PC-9 (cell line): ENCODE measurements at regions not wholly inside any gene's neighbourhood (a gene's known extent, or its start where the extent isn't known, plus 50 kb on each side); places are given as distances from the start of the nearest gene placed in this dataset.

Experiments used
- BruUV-seq: library from RNA; stranded (reverse); fragments of 400-500 nt; replicated peaks from 2 replicates; lab custom pipeline; 2021; lab: Mats Ljungman, UMichigan
- CTCF ChIA-PET: fragments of 300-600 bp; sonication (Branson Sonifier 250); formaldehyde crosslinking; loops from one replicate; lab custom pipeline; 2022; ENCODE audit warnings: antibody characterized with exemption; lab: Charles Lee
- POLR2A ChIA-PET: fragments of 300-600 bp; sonication (Branson Sonifier 250); formaldehyde crosslinking; loops from one replicate; lab custom pipeline; 2022; ENCODE audit warnings: antibody characterized with exemption; ENCODE audit not compliant: unreplicated experiment; lab: Charles Lee
- DNase-seq, 2 experiments: peaks; one replicate each; pipeline versions ENCODE4 v3.0.0 to v3.0.0-alpha.2; 2015 to 2022; ENCODE audit warnings: mixed read lengths in 1 of 2
- H2AFZ ChIP-seq: fragments of 200-600 bp; sonication (generic); 2 replicates; pipeline ENCODE4 v1.8.1; 2017; ENCODE audit warnings: antibody characterized with exemption
- H3F3A ChIP-seq: fragments of 200-600 bp; sonication (generic); 2 replicates; pipeline ENCODE4 v1.8.1; 2017; ENCODE audit warnings: antibody characterized with exemption, mild to moderate bottlenecking, low read depth; ENCODE audit not compliant: insufficient read depth
- H3K27ac ChIP-seq: fragments of 200-600 bp; sonication (generic); 2 replicates; pipeline ENCODE4 v1.6.1; 2016; ENCODE audit warnings: mixed run types
- H3K27me3 ChIP-seq: fragments of 200-600 bp; sonication (generic); 2 replicates; pipeline ENCODE4 v1.6.1; 2016; ENCODE audit warnings: low read depth, mixed run types; ENCODE audit not compliant: insufficient read depth
- H3K36me3 ChIP-seq: fragments of 200-600 bp; sonication (generic); 2 replicates; pipeline ENCODE4 v1.6.1; 2016; ENCODE audit warnings: low read depth, mixed run types
- H3K4me1 ChIP-seq: fragments of 200-600 bp; sonication (generic); replicated peaks from 2 replicates; pipeline ENCODE4 v1.6.1; 2016; ENCODE audit warnings: mixed run types; ENCODE audit not compliant: insufficient read depth
- H3K4me2 ChIP-seq: fragments of 200-600 bp; sonication (generic); 2 replicates; pipeline ENCODE4 v1.6.1; 2017; ENCODE audit warnings: mixed run types
- H3K4me3 ChIP-seq: fragments of 200-600 bp; sonication (generic); 2 replicates; pipeline ENCODE4 v1.6.1; 2016; ENCODE audit warnings: mixed run types
- H3K79me2 ChIP-seq: fragments of 200-600 bp; sonication (generic); 2 replicates; pipeline ENCODE4 v1.6.1; 2017; ENCODE audit warnings: low read depth, mixed run types
- H3K9me2 ChIP-seq: fragments of 200-600 bp; sonication (generic); 2 replicates; pipeline ENCODE4 v1.8.1; 2017; ENCODE audit warnings: mild to moderate bottlenecking; ENCODE audit not compliant: insufficient read depth
- H3K9me3 ChIP-seq: fragments of 200-600 bp; sonication (generic); 2 replicates; pipeline ENCODE4 v1.8.1; 2016; ENCODE audit warnings: low read depth; ENCODE audit not compliant: insufficient read depth
- H4K20me1 ChIP-seq: fragments of 200-600 bp; sonication (generic); 2 replicates; pipeline ENCODE4 v1.8.1; 2017; ENCODE audit not compliant: insufficient read depth
- CTCF ChIP-seq: fragments of 200-600 bp; sonication (generic); conservative IDR thresholded peaks from 2 replicates; pipeline ENCODE4 v1.6.1; 2017; ENCODE audit warnings: mixed run types, antibody characterized with exemption, mild to moderate bottlenecking, moderate library complexity
- EZH2 ChIP-seq: fragments of 200-600 bp; sonication (generic); IDR thresholded peaks from 2 replicates; pipeline ENCODE4 v1.8.0; 2017; ENCODE audit warnings: antibody characterized with exemption, low read depth
- intact Hi-C: fragments of 100-400 bp; cut with micrococcal nuclease; formaldehyde crosslinking; loops from one replicate; pipeline ENCODE4 v1.10.0; 2022; ENCODE audit not compliant: unreplicated experiment

GRCh38 chr7:42628054-42628453 is 283.8 kb downstream of the C7orf25 start:
- no peak overlapping the region for H3K4me3 ChIP-seq
- ChIA-PET CTCF (no interaction called here), POLR2A (no interaction called here)
- no peak overlapping the region for H3K4me2 ChIP-seq
- TF ChIP-seq EZH2 (no peak), CTCF (no peak)
- H3K4me1 ChIP-seq: no peaks in the 10 kb centered on the region
- no peaks in the 10 kb centered on the region for H3K36me3 ChIP-seq
- no peak for DNase-seq
- H3K27me3 ChIP-seq: no peaks in the 10 kb centered on the region; the same call in 1 of the 2 replicates
- H3F3A ChIP-seq: no peaks in the 10 kb centered on the region
- H2AFZ ChIP-seq: no peak overlapping the region
- H3K27ac ChIP-seq: no peak overlapping the region
- H3K9me2 ChIP-seq: no peaks in the 10 kb centered on the region
- intact Hi-C loops: no loop called here
- no peaks in the 10 kb centered on the region for H3K79me2 ChIP-seq
- H3K9me3 ChIP-seq: no peaks in the 10 kb centered on the region
- BruUV-seq: no TSS peak
- H4K20me1 ChIP-seq: no peaks in the 10 kb centered on the region

GRCh38 chr7:42627626-42628025 is 284.2 kb downstream of the C7orf25 start:
- ChIA-PET CTCF (no interaction called here), POLR2A (no interaction called here)
- H3K79me2 ChIP-seq: no peaks in the 10 kb centered on the region
- no peaks in the 10 kb centered on the region for H3K9me3 ChIP-seq
- H3K4me1 ChIP-seq: no peaks in the 10 kb centered on the region
- intact Hi-C loops: no loop called here
- H3K36me3 ChIP-seq: no peaks in the 10 kb centered on the region
- TF ChIP-seq EZH2 (no peak), CTCF (no peak)
- no peak overlapping the region for H3K27ac ChIP-seq
- H3K27me3 ChIP-seq: no peaks in the 10 kb centered on the region
- BruUV-seq: no TSS peak
- no peak for DNase-seq
- no peaks in the 10 kb centered on the region for H3F3A ChIP-seq
- H3K9me2 ChIP-seq: no peaks in the 10 kb centered on the region
- no peak overlapping the region for H2AFZ ChIP-seq
- no peaks in the 10 kb centered on the region for H4K20me1 ChIP-seq
- H3K4me2 ChIP-seq: no peak overlapping the region
- H3K4me3 ChIP-seq: no peak overlapping the region

GRCh38 chr7:42627101-42627500 is 284.8 kb downstream of the C7orf25 start:
- ChIA-PET POLR2A (no interaction called here), CTCF (no interaction called here)
- H3F3A ChIP-seq: no peaks in the 10 kb centered on the region
- no peak overlapping the region for H3K27ac ChIP-seq
- H3K4me2 ChIP-seq: no peak overlapping the region
- no peaks in the 10 kb centered on the region for H4K20me1 ChIP-seq
- TF ChIP-seq CTCF (no peak), EZH2 (no peak)
- H3K4me3 ChIP-seq: no peak overlapping the region
- no peak for DNase-seq
- no peaks in the 10 kb centered on the region for H3K9me2 ChIP-seq
- no peaks in the 10 kb centered on the region for H3K36me3 ChIP-seq
- H2AFZ ChIP-seq: no peak overlapping the region
- no peaks in the 10 kb centered on the region for H3K4me1 ChIP-seq
- H3K27me3 ChIP-seq: no peaks in the 10 kb centered on the region
- H3K79me2 ChIP-seq: no peaks in the 10 kb centered on the region
- H3K9me3 ChIP-seq: no peaks in the 10 kb centered on the region
- no TSS peak for BruUV-seq
- intact Hi-C loops: no loop called here
